Liver (tissue), 8 donors: ENCODE measurements at regions not wholly inside any gene's neighbourhood (a gene's known extent, or its start where the extent isn't known, plus 50 kb on each side); places are given as distances from the start of the nearest gene placed in this dataset.

Experiments
- DNase-seq: peaks from one replicate; pipeline ENCODE4 v3.0.0-alpha.2; 2017; ENCODE audit warnings: low spot score
- H3K27ac ChIP-seq, 2 donors: one replicate each; pipeline ENCODE4 v1.7.0; 2013; ENCODE audit warnings: inconsistent platforms in 2 of 2, low read length in 2 of 2, control low read depth in 1 of 2, low read depth in 1 of 2, mild to moderate bottlenecking in 1 of 2
- H3K27me3 ChIP-seq, 4 donors: one replicate each; pipeline versions ENCODE4 v1.6.1 to v1.7.0; 2013; ENCODE audit warnings: low read length in 3 of 4, inconsistent platforms in 1 of 4, mild to moderate bottlenecking in 1 of 4, moderate library complexity in 1 of 4; ENCODE audit not compliant: control insufficient read depth in 4 of 4, insufficient read depth in 4 of 4
- H3K36me3 ChIP-seq, 4 donors: one replicate each; pipeline versions ENCODE4 v1.6.1 to v1.7.0; 2013; ENCODE audit warnings: low read length in 3 of 4, mild to moderate bottlenecking in 3 of 4, low read depth in 1 of 4, moderate library complexity in 1 of 4; ENCODE audit not compliant: control insufficient read depth in 4 of 4, insufficient read depth in 3 of 4
- H3K4me1 ChIP-seq, 4 donors: one replicate each; pipeline versions ENCODE4 v1.6.1 to v1.7.0; 2013; ENCODE audit warnings: low read length in 3 of 4, mild to moderate bottlenecking in 3 of 4, moderate library complexity in 1 of 4; ENCODE audit not compliant: control insufficient read depth in 4 of 4, insufficient read depth in 4 of 4
- H3K4me3 ChIP-seq, 3 donors: one replicate each; pipeline versions ENCODE4 v1.6.1 to v1.7.0; 2013; ENCODE audit warnings: low read length in 3 of 3, control low read depth in 1 of 3, low read depth in 1 of 3, mild to moderate bottlenecking in 1 of 3
- H3K9ac ChIP-seq, 2 donors: one replicate each; pipeline ENCODE4 v1.7.0; 2013; ENCODE audit warnings: low read length in 2 of 2, mild to moderate bottlenecking in 2 of 2, moderate library complexity in 2 of 2, control low read depth in 1 of 2, low read depth in 1 of 2
- H3K9me3 ChIP-seq, 4 donors: one replicate each; pipeline versions ENCODE4 v1.6.1 to v1.7.0; 2013; ENCODE audit warnings: low read length in 3 of 4; ENCODE audit not compliant: control insufficient read depth in 4 of 4
- ATF3 ChIP-seq: IDR thresholded peaks from 2 replicates; pipeline ENCODE4 v1.6.1; 2016; ENCODE audit warnings: antibody characterized with exemption
- CTCF ChIP-seq: fragments of 150-350 bp; IDR thresholded peaks from 2 replicates; pipeline ENCODE4 v1.5.1; 2017; ENCODE audit warnings: improper control_type of control experiment, low read depth, low read length; ENCODE audit not compliant: missing input control
- EGR1 ChIP-seq, 2 donors: IDR thresholded peaks; 2 replicates each; pipeline ENCODE4 v1.6.1; 2016 to 2018; ENCODE audit warnings: antibody characterized with exemption in 2 of 2, low read depth in 2 of 2
- FOXA1 ChIP-seq: IDR thresholded peaks from 2 replicates; pipeline ENCODE4 v1.6.1; 2016; ENCODE audit warnings: antibody characterized with exemption
- FOXA2 ChIP-seq: IDR thresholded peaks from 2 replicates; pipeline ENCODE4 v1.6.1; 2016; ENCODE audit warnings: antibody characterized with exemption
- GABPA ChIP-seq, 2 donors: IDR thresholded peaks in 1 of 2; conservative IDR thresholded peaks in 1 of 2; 2 replicates each; pipeline ENCODE4 v1.6.1; 2016; ENCODE audit warnings: antibody characterized with exemption in 2 of 2, mild to moderate bottlenecking in 1 of 2, moderate library complexity in 1 of 2
- HNF4A ChIP-seq, 2 donors: conservative IDR thresholded peaks; 2 replicates each; pipeline ENCODE4 v1.6.1; 2016; ENCODE audit warnings: antibody characterized with exemption in 2 of 2, mild to moderate bottlenecking in 2 of 2
- HNF4G ChIP-seq: IDR thresholded peaks from 2 replicates; pipeline ENCODE4 v1.6.1; 2016; ENCODE audit warnings: antibody characterized with exemption
- JUND ChIP-seq, 2 donors: IDR thresholded peaks; 2 replicates each; pipeline ENCODE4 v1.6.1; 2016; ENCODE audit warnings: antibody characterized with exemption in 2 of 2
- MAX ChIP-seq: IDR thresholded peaks from 2 replicates; pipeline ENCODE4 v1.6.1; 2016; ENCODE audit warnings: antibody characterized with exemption
- NR2F2 ChIP-seq: IDR thresholded peaks from 2 replicates; pipeline ENCODE4 v1.6.1; 2016; ENCODE audit warnings: antibody characterized with exemption
- RAD21 ChIP-seq, 2 donors: IDR thresholded peaks; 2 replicates each; pipeline ENCODE4 v1.6.1; 2016; ENCODE audit warnings: antibody characterized with exemption in 2 of 2, mild to moderate bottlenecking in 2 of 2
- REST ChIP-seq: IDR thresholded peaks from 2 replicates; pipeline ENCODE4 v1.6.1; 2016; ENCODE audit warnings: antibody characterized with exemption, mild to moderate bottlenecking
- RXRA ChIP-seq, 2 donors: IDR thresholded peaks; 2 replicates each; pipeline ENCODE4 v1.6.1; 2017 to 2018; ENCODE audit warnings: antibody characterized with exemption in 2 of 2, mild to moderate bottlenecking in 1 of 2
- SP1 ChIP-seq: IDR thresholded peaks from 2 replicates; pipeline ENCODE4 v1.6.1; 2018; ENCODE audit warnings: antibody characterized with exemption, mild to moderate bottlenecking
- TAF1 ChIP-seq: conservative IDR thresholded peaks from 2 replicates; pipeline ENCODE4 v1.6.1; 2016; ENCODE audit warnings: antibody characterized with exemption, mild to moderate bottlenecking
- YY1 ChIP-seq: IDR thresholded peaks from 2 replicates; pipeline ENCODE4 v1.6.1; 2016; ENCODE audit warnings: antibody characterized with exemption, mild to moderate bottlenecking
- ZBTB33 ChIP-seq: IDR thresholded peaks from 2 replicates; pipeline ENCODE4 v1.6.1; 2016; ENCODE audit warnings: antibody characterized with exemption
- WGBS: extraction: QIAGEN DNeasy Blood & Tissue Kit; methylation state at CpG from one replicate; pipeline ENCODE4 v1.1.7; 2013; 5-methylcytosine and 5-hydroxymethylcytosine counted together
- donor health status: healthy.
- donor health status: healthy.
- donor health status: healthy.
- donor health status: healthy.
- donor health status: healthy.

- Histone ChIP-seq H3K9me3 (no peaks in the 10 kb centered on the region), H3K27me3 (no peaks in the 10 kb centered on the region), H3K4me1 (peaks cover 3 to 34% (median 12%) of the 10 kb centered on the region in 4 donors), H3K9ac (no peak overlapping the region), H3K27ac (peak overlapping the region in 1 of 2 donors; percentile 33), H3K4me3 (no peak overlapping the region), H3K36me3 (no peaks in the 10 kb centered on the region)
- TF ChIP-seq RXRA (IDR thresholded peaks at IDR 0.05) (peak in 1 of 2 donors; percentile 10), YY1 (no peak), ATF3 (no peak)
- no peak for DNase-seq
- 46% methylated on average over 3 of the region's 3 CpGs for WGBS
Observed at GRCh38 chr5:96049398-96050272, 88.0 kb upstream of the ELL2 start.

- no peaks in the 10 kb centered on the region for H3K36me3 ChIP-seq
- no peaks in the 10 kb centered on the region for H3K27me3 ChIP-seq
- no peak overlapping the region for H3K27ac ChIP-seq
- no peaks in the 10 kb centered on the region for H3K9me3 ChIP-seq
- TF ChIP-seq JUND (IDR thresholded peaks at IDR 0.05): no peak
- TF ChIP-seq ATF3: no peak
- TF ChIP-seq EGR1 (IDR thresholded peaks at IDR 0.05; ENCODE audit: low read depth in 2 of 2): no peak
- TF ChIP-seq REST: no peak
- no peak for TF ChIP-seq NR2F2
- TF ChIP-seq GABPA (IDR thresholded peaks at IDR 0.05 in 1 of 2, conservative IDR thresholded peaks at IDR 0.05 in 1 of 2): no peak
- no peak for TF ChIP-seq CTCF
- TF ChIP-seq RAD21 (IDR thresholded peaks at IDR 0.05): peak in 1 of 2 donors; percentile 22
- no peak for TF ChIP-seq FOXA2
- TF ChIP-seq TAF1: no peak
- TF ChIP-seq MAX: no peak
- TF ChIP-seq ZBTB33: no peak
- TF ChIP-seq HNF4G: peak; percentile 31
- TF ChIP-seq YY1: no peak
- TF ChIP-seq SP1: no peak
- peak; percentile 41 to 60 for TF ChIP-seq HNF4A (conservative IDR thresholded peaks at IDR 0.05)
- TF ChIP-seq FOXA1: no peak
- TF ChIP-seq RXRA (IDR thresholded peaks at IDR 0.05): no peak
- WGBS: 50% methylated on average over 6 of the region's 6 CpGs
- DNase-seq: peak; percentile 69
- no peak overlapping the region for H3K4me3 ChIP-seq
- H3K9ac ChIP-seq: no peak overlapping the region
- H3K4me1 ChIP-seq: peaks cover 3 to 28% (median 12%) of the 10 kb centered on the region in 4 donors
Observed at GRCh38 chr5:96048763-96049162, 87.1 kb upstream of the ELL2 start.
